IMR-90 (cell line): ENCODE measurements at regions not wholly inside any gene's neighbourhood (a gene's known extent, or its start where the extent isn't known, plus 50 kb on each side); places are given as distances from the start of the nearest gene placed in this dataset.

ENCODE experiments used
- ATAC-seq: fragments of 200-7000 bp; cut with Tn5 transposase; 2 replicates; pipeline ENCODE4 v1.9.1; 2020; ENCODE audit warnings: low read depth, mild to moderate bottlenecking, moderate library complexity
- BruUV-seq: library from RNA; stranded (reverse); fragments of 400-500 nt; replicated peaks from 2 replicates; lab custom pipeline; 2021; lab: Mats Ljungman, UMichigan
- CTCF ChIA-PET: fragments of 300-600 bp; formaldehyde crosslinking; extraction: SDS; loops from one replicate; lab custom pipeline; 2021; ENCODE audit warnings: antibody characterized with exemption; lab: Yijun Ruan, JAX
- POLR2A ChIA-PET: fragments of 300-600 bp; sonication (Branson Sonifier 250); formaldehyde crosslinking; loops from one replicate; lab custom pipeline; 2022; ENCODE audit warnings: antibody characterized with exemption; ENCODE audit not compliant: unreplicated experiment; lab: Charles Lee
- DNase-seq: peaks from one replicate; pipeline ENCODE4 v3.0.0; 2013
- H2AFZ ChIP-seq: replicated peaks from 2 replicates; pipeline ENCODE3; 2013; ENCODE audit warnings: low read length, mild to moderate bottlenecking; ENCODE audit not compliant: poor library complexity
- H2AK5ac ChIP-seq: 2 replicates; pipeline ENCODE4 v1.6.1; 2013; ENCODE audit warnings: low read depth, low read length, inconsistent platforms
- H2AK9ac ChIP-seq: replicated peaks from 2 replicates; pipeline ENCODE3; 2013; ENCODE audit warnings: mild to moderate bottlenecking, low read depth, low read length, moderate library complexity; ENCODE audit not compliant: poor library complexity
- H2BK120ac ChIP-seq: 2 replicates; pipeline ENCODE4 v1.6.1; 2013; ENCODE audit warnings: low read depth, low read length, inconsistent platforms
- H2BK15ac ChIP-seq: 3 replicates; pipeline ENCODE4 v1.6.1; 2013; ENCODE audit warnings: low read depth, low read length, inconsistent platforms
- H2BK20ac ChIP-seq: 2 replicates; pipeline ENCODE4 v1.6.1; 2013; ENCODE audit warnings: low read depth, mild to moderate bottlenecking, inconsistent platforms, low read length, moderate library complexity
- H2BK5ac ChIP-seq: 2 replicates; pipeline ENCODE4 v1.6.1; 2013; ENCODE audit warnings: mild to moderate bottlenecking, low read depth, low read length, inconsistent platforms; ENCODE audit not compliant: poor library complexity, severe bottlenecking
- H3K14ac ChIP-seq: replicated peaks from 2 replicates; pipeline ENCODE4 v1.6.1; 2013; ENCODE audit warnings: low read depth, low read length, inconsistent platforms
- H3K18ac ChIP-seq: 2 replicates; pipeline ENCODE4 v1.6.1; 2013; ENCODE audit warnings: low read depth, low read length, control low read depth
- H3K23ac ChIP-seq: 2 replicates; pipeline ENCODE4 v1.6.1; 2013; ENCODE audit warnings: low read depth, low read length, inconsistent platforms
- H3K27ac ChIP-seq: 2 replicates; pipeline ENCODE4 v1.5.1; 2013; ENCODE audit warnings: mild to moderate bottlenecking, control low read depth, low read length; ENCODE audit not compliant: insufficient read depth
- H3K27me3 ChIP-seq: 2 replicates; pipeline ENCODE4 v1.6.1; 2013; ENCODE audit warnings: low read length; ENCODE audit not compliant: control insufficient read depth, insufficient read depth
- H3K36me3 ChIP-seq: 2 replicates; pipeline ENCODE4 v1.6.1; 2013; ENCODE audit warnings: low read length, mixed read lengths; ENCODE audit not compliant: control insufficient read depth, insufficient read depth
- H3K4ac ChIP-seq: 2 replicates; pipeline ENCODE4 v1.6.1; 2013; ENCODE audit warnings: low read depth, low read length, inconsistent platforms
- H3K4me1 ChIP-seq: 2 replicates; pipeline ENCODE4 v1.6.1; 2013; ENCODE audit warnings: low read length, mixed read lengths; ENCODE audit not compliant: control insufficient read depth, insufficient read depth
- H3K4me2 ChIP-seq: 2 replicates; pipeline ENCODE4 v1.6.1; 2013; ENCODE audit warnings: low read depth, mild to moderate bottlenecking, control low read depth, low read length, moderate library complexity
- H3K4me3 ChIP-seq: 2 replicates; pipeline ENCODE4 v1.5.1; 2013; ENCODE audit warnings: low read depth, mild to moderate bottlenecking, control low read depth, low read length, moderate library complexity; ENCODE audit not compliant: insufficient read depth
- H3K56ac ChIP-seq: 2 replicates; pipeline ENCODE4 v1.6.1; 2013; ENCODE audit warnings: low read length, inconsistent platforms; ENCODE audit not compliant: insufficient read depth; ENCODE audit errors: extremely low read depth
- H3K79me1 ChIP-seq, 2 experiments: 2 replicates each; pipeline ENCODE4 v1.6.1; 2013; ENCODE audit warnings: low read length in 2 of 2, inconsistent platforms in 1 of 2, low read depth in 1 of 2
- H3K9ac ChIP-seq: 2 replicates; pipeline ENCODE4 v1.6.1; 2013; ENCODE audit warnings: low read depth, low read length, control low read depth
- H3K9me1 ChIP-seq: 2 replicates; pipeline ENCODE4 v1.6.1; 2013; ENCODE audit warnings: low read length, inconsistent platforms; ENCODE audit not compliant: insufficient read depth
- H3K9me3 ChIP-seq: 2 replicates; pipeline ENCODE4 v1.6.1; 2013; ENCODE audit warnings: low read length; ENCODE audit not compliant: control insufficient read depth, insufficient read depth
- H4K20me1 ChIP-seq: 2 replicates; pipeline ENCODE4 v1.6.1; 2013; ENCODE audit warnings: low read length, inconsistent platforms; ENCODE audit not compliant: insufficient read depth
- H4K5ac ChIP-seq: 2 replicates; pipeline ENCODE4 v1.6.1; 2013; ENCODE audit warnings: mild to moderate bottlenecking, low read depth, low read length, control low read depth
- H4K8ac ChIP-seq, 2 experiments: 2 replicates each; pipeline ENCODE4 v1.6.1; 2013; ENCODE audit warnings: low read depth in 2 of 2, low read length in 2 of 2, control low read depth in 1 of 2, inconsistent platforms in 1 of 2
- H4K91ac ChIP-seq: 2 replicates; pipeline ENCODE4 v1.6.1; 2013; ENCODE audit warnings: low read depth, low read length, inconsistent platforms; ENCODE audit not compliant: insufficient read depth
- NFE2L2 ChIP-seq: fragments of 150-350 bp; IDR thresholded peaks from 2 replicates; pipeline ENCODE4 v1.6.1; 2016; ENCODE audit warnings: low read depth, mild to moderate bottlenecking, low read length
- WGBS, 2 experiments: methylation state at CpG; one replicate each; pipeline versions ENCODE4 v1.1.5 to v1.1.7; 2013; ENCODE audit warnings: missing lambda C conversion rate in 2 of 2; ENCODE audit not compliant: insufficient read length in 1 of 2; ENCODE audit errors: extremely low coverage in 2 of 2; 5-methylcytosine and 5-hydroxymethylcytosine counted together
- dilution Hi-C: fragments of 300-500 bp; cut with HindIII; formaldehyde crosslinking; loops from one replicate; pipeline ENCODE4 v1.14.3; 2018; ENCODE audit warnings: low sequenced_read_pairs; ENCODE audit not compliant: unreplicated experiment
- in situ Hi-C: fragments of 300-500 bp; cut with MboI; formaldehyde crosslinking; loops from 3 replicates; pipeline ENCODE4 v1.14.3; 2019; ENCODE audit warnings: low sequenced_read_pairs, inconsistent platforms, mixed read lengths
- intact Hi-C: fragments of 100-400 bp; cut with micrococcal nuclease; formaldehyde crosslinking; loops from 2 replicates; pipeline ENCODE4 v1.10.0; 2022
- TF ChIP-seq, protein P1 (sequence below): fragments of 150-350 bp; IDR thresholded peaks from 2 replicates; pipeline ENCODE4 v1.6.1; 2016; ENCODE audit warnings: low read depth, mild to moderate bottlenecking, low read length, moderate library complexity, borderline replicate concordance

DNA sequence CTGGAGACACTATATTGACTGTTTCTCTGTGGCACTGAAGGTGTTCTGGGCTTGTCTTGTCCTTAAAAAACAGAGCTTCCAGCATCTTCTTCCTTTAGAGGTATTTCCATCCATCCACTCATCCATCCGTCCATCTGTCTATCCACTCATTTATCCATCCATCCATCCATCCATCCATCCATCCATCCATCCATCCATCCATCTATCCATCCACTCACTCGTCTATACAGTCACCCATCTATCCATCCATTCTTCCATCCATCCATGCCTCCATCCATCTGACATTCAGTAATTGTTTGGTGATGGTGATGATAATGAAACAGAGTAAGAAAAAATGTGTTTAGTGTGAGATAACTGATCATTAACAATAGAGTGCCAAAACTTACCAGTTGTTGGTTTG, 334.8 kb downstream of the NSG2 start:
- no peak for DNase-seq
- no peak overlapping the region for H3K18ac ChIP-seq
- H2BK20ac ChIP-seq: no peak overlapping the region
- intact Hi-C loops (no loop called here), in situ Hi-C loops (no loop called here), dilution Hi-C loops (no loop called here)
- 100% methylated on average over 1 of the region's 2 CpGs; no CpG with 5 or more reads in 1 of the 2 experiments for WGBS, 2 experiments
- no peak overlapping the region for H2AK5ac ChIP-seq
- no peak overlapping the region for H2AK9ac ChIP-seq
- H4K8ac ChIP-seq: no peak overlapping the region
- no peak overlapping the region for H3K14ac ChIP-seq
- no peak overlapping the region for H3K4me3 ChIP-seq
- no peak overlapping the region for H2BK15ac ChIP-seq
- H3K56ac ChIP-seq: no peak overlapping the region
- H3K36me3 ChIP-seq: no peaks in the 10 kb centered on the region
- POLR2A ChIA-PET: no interaction called here
- H3K27ac ChIP-seq: no peak overlapping the region
- H3K9me1 ChIP-seq: 0 out of 2 replicates have a peak, but pooled peaks cover 1% of the 10 kb centered on the region
- no peak overlapping the region for H2AFZ ChIP-seq
- no peak overlapping the region for H3K9ac ChIP-seq
- no peak for TF ChIP-seq NFE2L2
- TF ChIP-seq, protein P1, sequence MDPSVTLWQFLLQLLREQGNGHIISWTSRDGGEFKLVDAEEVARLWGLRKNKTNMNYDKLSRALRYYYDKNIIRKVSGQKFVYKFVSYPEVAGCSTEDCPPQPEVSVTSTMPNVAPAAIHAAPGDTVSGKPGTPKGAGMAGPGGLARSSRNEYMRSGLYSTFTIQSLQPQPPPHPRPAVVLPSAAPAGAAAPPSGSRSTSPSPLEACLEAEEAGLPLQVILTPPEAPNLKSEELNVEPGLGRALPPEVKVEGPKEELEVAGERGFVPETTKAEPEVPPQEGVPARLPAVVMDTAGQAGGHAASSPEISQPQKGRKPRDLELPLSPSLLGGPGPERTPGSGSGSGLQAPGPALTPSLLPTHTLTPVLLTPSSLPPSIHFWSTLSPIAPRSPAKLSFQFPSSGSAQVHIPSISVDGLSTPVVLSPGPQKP: no peak
- H4K91ac ChIP-seq: no peak overlapping the region
- no peaks in the 10 kb centered on the region for H3K27me3 ChIP-seq
- H3K79me1 ChIP-seq: no peaks in the 10 kb centered on the region
- ATAC-seq: no peak
- H3K4ac ChIP-seq: no peak overlapping the region
- no peaks in the 10 kb centered on the region for H4K20me1 ChIP-seq
- no TSS peak for BruUV-seq
- no peak overlapping the region for H3K23ac ChIP-seq
- no peak overlapping the region for H4K5ac ChIP-seq
- H3K9me3 ChIP-seq: no peaks in the 10 kb centered on the region
- CTCF ChIA-PET: no interaction called here
- H2BK120ac ChIP-seq: no peak overlapping the region
- H3K4me1 ChIP-seq: peaks cover 6% of the 10 kb centered on the region
- no peak overlapping the region for H3K4me2 ChIP-seq
- H2BK5ac ChIP-seq: peak overlapping the region; percentile 24
